B cell (primary cell): ENCODE measurements at regions not wholly inside any gene's neighbourhood (a gene's known extent, or its start where the extent isn't known, plus 50 kb on each side); places are given as distances from the start of the nearest gene placed in this dataset.

ENCODE experiments used
- ATAC-seq: fragments of 200-7000 bp; cut with Tn5 transposase; one replicate; pipeline ENCODE4 v1.10.0; 2021; ENCODE audit warnings: low read depth, mild to moderate bottlenecking, moderate number of reproducible peaks, moderate library complexity
- CTCF ChIA-PET: fragments of 350-600 bp; sonication (Branson Sonifier 250); formaldehyde crosslinking; loops from one replicate; lab custom pipeline; 2021; ENCODE audit warnings: antibody characterized with exemption, inconsistent platforms; lab: Charles Lee
- POLR2A ChIA-PET: fragments of 350-600 bp; sonication (Branson Sonifier 250); formaldehyde crosslinking; loops from one replicate; lab custom pipeline; 2021; ENCODE audit warnings: antibody characterized with exemption; lab: Charles Lee
- DNase-seq: peaks from one replicate; pipeline ENCODE4 v3.0.0; 2013
- H2AFZ ChIP-seq: 2 replicates; pipeline ENCODE4 v1.6.1; 2012; ENCODE audit warnings: mild to moderate bottlenecking, low read depth, low read length; ENCODE audit not compliant: insufficient read depth, poor library complexity, severe bottlenecking
- H3K27ac ChIP-seq, 2 donors: 1 replicate in 1 of 2; 2 replicates in 1 of 2; pipeline ENCODE4 v1.5.1; 2012 to 2013; ENCODE audit warnings: low read length in 2 of 2, mild to moderate bottlenecking in 2 of 2, moderate library complexity in 1 of 2
- H3K27me3 ChIP-seq, 4 experiments: fragments of 200-600 bp in 1 of 4; sonication (generic) in 1 of 4; replicated peaks in 1 of 4; 1 replicate in 2 of 4; 2 replicates in 2 of 4; pipeline versions ENCODE4 v1.6.1 to v1.7.0; 2013 to 2016; ENCODE audit warnings: low read length in 3 of 4, mild to moderate bottlenecking in 2 of 4, mixed read lengths in 1 of 4, moderate library complexity in 1 of 4; ENCODE audit not compliant: insufficient read depth in 4 of 4, control insufficient read depth in 3 of 4; ENCODE audit errors: control extremely low read depth in 1 of 4
- H3K36me3 ChIP-seq, 2 experiments: replicated peaks in 1 of 2; 1 replicate in 1 of 2; 2 replicates in 1 of 2; pipeline versions ENCODE4 v1.6.1 to v1.7.1; 2013; ENCODE audit warnings: low read length in 1 of 2; ENCODE audit not compliant: insufficient read depth in 2 of 2, control insufficient read depth in 1 of 2; ENCODE audit errors: control extremely low read depth in 1 of 2, extremely low read depth in 1 of 2
- H3K4me1 ChIP-seq, 2 donors: fragments of 200-600 bp in 1 of 2; sonication (generic) in 1 of 2; 1 replicate in 1 of 2; 2 replicates in 1 of 2; pipeline versions ENCODE4 v1.5.1 to v1.6.1; 2013 to 2017; ENCODE audit warnings: low read length in 2 of 2; ENCODE audit not compliant: control insufficient read depth in 2 of 2, insufficient read depth in 2 of 2
- H3K4me2 ChIP-seq: replicated peaks from 2 replicates; pipeline ENCODE3; 2012; ENCODE audit warnings: mild to moderate bottlenecking, low read depth, low read length; ENCODE audit not compliant: poor library complexity, severe bottlenecking
- H3K4me3 ChIP-seq, 5 experiments: fragments of 200-600 bp in 1 of 5; sonication (generic) in 1 of 5; 1 replicate in 3 of 5; 2 replicates in 2 of 5; pipeline versions ENCODE4 v1.5.1 to v1.7.0; 2011 to 2016; ENCODE audit warnings: low read length in 4 of 5, mild to moderate bottlenecking in 4 of 5, low read depth in 2 of 5, control low read depth in 1 of 5, moderate library complexity in 1 of 5; ENCODE audit not compliant: insufficient read depth in 1 of 5; ENCODE audit errors: control extremely low read depth in 1 of 5, extremely low read depth in 1 of 5
- H3K79me2 ChIP-seq: fragments of 200-600 bp; sonication (generic); one replicate; pipeline ENCODE4 v1.6.0; 2016; ENCODE audit warnings: low read length; ENCODE audit not compliant: control insufficient read depth, insufficient read depth
- H3K9ac ChIP-seq: fragments of 200-600 bp; sonication (generic); 2 replicates; pipeline ENCODE4 v1.6.1; 2017; ENCODE audit warnings: mild to moderate bottlenecking, low read length, moderate library complexity
- H3K9me3 ChIP-seq, 3 donors: one replicate each; pipeline versions ENCODE4 v1.6.1 to v1.7.1; 2013; ENCODE audit warnings: low read length in 2 of 3; ENCODE audit not compliant: control insufficient read depth in 2 of 3, insufficient read depth in 1 of 3; ENCODE audit errors: control extremely low read depth in 1 of 3
- H4K20me1 ChIP-seq: 2 replicates; pipeline ENCODE4 v1.6.0; 2012; ENCODE audit warnings: mild to moderate bottlenecking, low read length; ENCODE audit not compliant: insufficient read depth, control insufficient read depth, poor library complexity, severe bottlenecking
- H3K27ac Mint-ChIP-seq: one replicate; pipeline ENCODE4 v1.8.0; 2021; ENCODE audit warnings: mixed read lengths
- H3K27me3 Mint-ChIP-seq: one replicate; pipeline ENCODE4 v1.8.0; 2021; ENCODE audit warnings: mixed read lengths
- H3K4me1 Mint-ChIP-seq: one replicate; pipeline ENCODE4 v1.8.0; 2021; ENCODE audit warnings: mixed read lengths
- H3K4me3 Mint-ChIP-seq: one replicate; pipeline ENCODE4 v1.8.0; 2021; ENCODE audit warnings: mixed read lengths
- H3K9me3 Mint-ChIP-seq: one replicate; pipeline ENCODE4 v1.8.0; 2022; ENCODE audit warnings: mixed read lengths; ENCODE audit not compliant: insufficient read depth
- CTCF ChIP-seq: fragments of 200-600 bp; IDR thresholded peaks from one replicate; pipeline ENCODE4 v1.8.0; 2022; ENCODE audit warnings: antibody characterized with exemption, mild to moderate bottlenecking
- EZH2 ChIP-seq: IDR thresholded peaks from 2 replicates; pipeline ENCODE4 v1.6.1; 2012; ENCODE audit warnings: borderline replicate concordance, low read depth, mild to moderate bottlenecking, moderate library complexity, low read length; ENCODE audit not compliant: insufficient read depth, poor library complexity, severe bottlenecking
- WGBS: methylation state at CpG from one replicate; pipeline ENCODE4 v1.1.5; 2013; ENCODE audit warnings: missing lambda C conversion rate; ENCODE audit not compliant: insufficient coverage; 5-methylcytosine and 5-hydroxymethylcytosine counted together
- intact Hi-C: fragments of 100-400 bp; cut with micrococcal nuclease; formaldehyde crosslinking; loops from one replicate; pipeline ENCODE4 v1.10.0; 2022

GRCh38 chr6:40822619-40823018 lies 216.4 kb downstream of the UNC5CL start:
- no peaks in the 10 kb centered on the region for H3K79me2 ChIP-seq
- no peak overlapping the region for H2AFZ ChIP-seq
- POLR2A ChIA-PET, result no interaction called here
- H3K27ac ChIP-seq, result no peak overlapping the region
- no peaks in the 10 kb centered on the region for H3K4me1 ChIP-seq
- H3K4me2 ChIP-seq, result no peak overlapping the region
- no peaks in the 10 kb centered on the region for H3K27me3 ChIP-seq
- no peak for ATAC-seq
- Mint-ChIP-seq H3K4me3 (no peak overlapping the region), H3K9me3 (no peaks in the 10 kb centered on the region), H3K27ac (no peak overlapping the region), H3K4me1 (no peaks in the 10 kb centered on the region), H3K27me3 (peaks cover 22% of the 10 kb centered on the region)
- H4K20me1 ChIP-seq, result no peaks in the 10 kb centered on the region
- no peak for TF ChIP-seq CTCF
- TF ChIP-seq EZH2, result no peak
- CTCF ChIA-PET, result no interaction called here
- no peaks in the 10 kb centered on the region for H3K9me3 ChIP-seq
- DNase-seq, result no peak
- no peak overlapping the region for H3K4me3 ChIP-seq
- H3K36me3 ChIP-seq, result no peaks in the 10 kb centered on the region
- no CpG with 5 or more reads among the region's 4 CpGs for WGBS
- no peak overlapping the region for H3K9ac ChIP-seq
- intact Hi-C loops, result no loop called here

GRCh38 chr6:40819182-40819834 lies 219.7 kb downstream of the UNC5CL start:
- H3K9ac ChIP-seq, result no peak overlapping the region
- Mint-ChIP-seq H3K9me3 (no peaks in the 10 kb centered on the region), H3K27me3 (peaks cover 14% of the 10 kb centered on the region), H3K27ac (no peak overlapping the region), H3K4me3 (no peak overlapping the region), H3K4me1 (no peaks in the 10 kb centered on the region)
- no peak overlapping the region for H3K27ac ChIP-seq
- no peaks in the 10 kb centered on the region for H3K4me1 ChIP-seq
- no peak for TF ChIP-seq EZH2
- TF ChIP-seq CTCF, result no peak
- intact Hi-C loops, result no loop called here
- no peaks in the 10 kb centered on the region for H3K27me3 ChIP-seq
- H3K36me3 ChIP-seq, result no peaks in the 10 kb centered on the region
- H2AFZ ChIP-seq, result no peak overlapping the region
- DNase-seq (no peak), ATAC-seq (no peak)
- no peaks in the 10 kb centered on the region for H4K20me1 ChIP-seq
- ChIA-PET CTCF (no interaction called here), POLR2A (no interaction called here)
- H3K9me3 ChIP-seq, result peaks cover 0 to 3% (median 0%) of the 10 kb centered on the region in 3 donors
- no peaks in the 10 kb centered on the region for H3K79me2 ChIP-seq
- H3K4me2 ChIP-seq, result no peak overlapping the region
- H3K4me3 ChIP-seq, result no peak overlapping the region
- 89% methylated on average over 9 of the region's 9 CpGs for WGBS
